ACC112 (cell line): ENCODE measurements at regions not wholly inside any gene's neighbourhood (a gene's known extent, or its start where the extent isn't known, plus 50 kb on each side); places are given as distances from the start of the nearest gene placed in this dataset.
"Not testable (repeated sequence)": the region's sequence is repeated elsewhere in the genome, so short reads cannot be mapped to it uniquely, and the experiment has no call there.

Source experiments
- H2AFZ ChIP-seq: fragments of 200-600 bp; sonication (generic); one replicate; pipeline ENCODE4 v1.6.0; 2017; ENCODE audit warnings: antibody characterized with exemption, low read length; ENCODE audit not compliant: unreplicated experiment
- H3K27ac ChIP-seq: fragments of 200-600 bp; sonication (generic); 2 replicates; pipeline ENCODE4 v1.5.1; 2014; ENCODE audit warnings: low read depth, mild to moderate bottlenecking, antibody characterized with exemption, low read length, moderate library complexity
- H3K27me3 ChIP-seq: fragments of 200-600 bp; sonication (generic); 2 replicates; pipeline ENCODE4 v1.6.1; 2014; ENCODE audit warnings: mild to moderate bottlenecking, antibody characterized with exemption, low read length, moderate library complexity, mixed read lengths; ENCODE audit not compliant: insufficient read depth
- H3K36me3 ChIP-seq: fragments of 200-600 bp; sonication (generic); 2 replicates; pipeline ENCODE4 v1.6.1; 2016; ENCODE audit warnings: mild to moderate bottlenecking, antibody characterized with exemption, low read length, moderate library complexity, mixed read lengths; ENCODE audit not compliant: insufficient read depth
- H3K4me1 ChIP-seq: fragments of 200-600 bp; sonication (generic); one replicate; pipeline ENCODE4 v1.6.1; 2016; ENCODE audit warnings: low read length, mixed read lengths; ENCODE audit not compliant: insufficient read depth, unreplicated experiment, control insufficient read depth
- H3K4me3 ChIP-seq: fragments of 200-600 bp; sonication (generic); 2 replicates; pipeline ENCODE4 v1.5.1; 2014; ENCODE audit warnings: mild to moderate bottlenecking, low read depth, low read length
- H3K79me2 ChIP-seq: fragments of 200-600 bp; sonication (generic); one replicate; pipeline ENCODE4 v1.6.0; 2016; ENCODE audit warnings: low read length; ENCODE audit not compliant: control insufficient read depth, unreplicated experiment, insufficient read depth

- no peak overlapping the region for H2AFZ ChIP-seq
- H3K27me3 ChIP-seq = no peaks in the 10 kb centered on the region
- no peaks in the 10 kb centered on the region for H3K79me2 ChIP-seq
- no peak overlapping the region for H3K4me3 ChIP-seq
- H3K4me1 ChIP-seq = no peaks in the 10 kb centered on the region
- no peaks in the 10 kb centered on the region for H3K36me3 ChIP-seq
- no peak overlapping the region for H3K27ac ChIP-seq
These were observed 2015.4 kb upstream of the WWC1 start for GRCh38 chr5:166276006-166276405.

GRCh38 chr5:166279828-166280227 is 2011.6 kb upstream of the WWC1 start:
- H3K36me3 ChIP-seq = no peaks in the 10 kb centered on the region
- H3K27ac ChIP-seq = no peak overlapping the region
- H2AFZ ChIP-seq = no peak overlapping the region
- no peaks in the 10 kb centered on the region for H3K27me3 ChIP-seq
- no peak overlapping the region for H3K4me3 ChIP-seq
- H3K79me2 ChIP-seq = no peaks in the 10 kb centered on the region
- H3K4me1 ChIP-seq = no peaks in the 10 kb centered on the region

- Histone ChIP-seq H3K27me3 (no peaks in the 10 kb centered on the region), H3K4me1 (no peaks in the 10 kb centered on the region), H3K4me3 (no peak overlapping the region), H3K79me2 (no peaks in the 10 kb centered on the region), H3K36me3 (no peaks in the 10 kb centered on the region), H3K27ac (no peak overlapping the region), H2AFZ (no peak overlapping the region)
These were observed 2010.0 kb upstream of the WWC1 start for GRCh38 chr5:166281433-166281832.

- no peaks in the 10 kb centered on the region for H3K36me3 ChIP-seq
- H3K79me2 ChIP-seq = no peaks in the 10 kb centered on the region
- no peak overlapping the region for H3K27ac ChIP-seq
- H2AFZ ChIP-seq = no peak overlapping the region
- no peaks in the 10 kb centered on the region for H3K4me1 ChIP-seq
- H3K4me3 ChIP-seq = no peak overlapping the region
- no peaks in the 10 kb centered on the region for H3K27me3 ChIP-seq
These were observed 2008.5 kb upstream of the WWC1 start for GRCh38 chr5:166282939-166283338.

DNA sequence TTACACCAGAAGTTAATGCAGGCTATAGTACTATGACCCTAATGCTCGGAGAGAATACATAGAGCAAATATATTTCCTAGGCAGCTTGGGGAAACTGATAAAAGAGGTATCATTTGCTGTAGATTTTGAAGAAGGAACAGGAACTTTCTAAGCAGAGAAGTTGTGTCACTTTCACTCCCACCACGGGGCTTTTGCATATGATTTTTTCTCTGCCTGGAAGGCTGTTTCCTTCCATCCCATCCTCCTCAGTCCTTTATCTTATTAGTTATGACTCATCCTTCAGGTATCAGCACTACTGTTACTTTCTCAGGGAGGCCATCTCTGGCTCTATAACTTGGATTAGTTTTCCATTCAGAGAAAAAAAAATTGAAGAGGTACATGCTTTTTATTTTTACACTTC is 2006.1 kb upstream of the WWC1 start:
- Histone ChIP-seq H3K4me3 (no peak overlapping the region), H3K36me3 (no peaks in the 10 kb centered on the region), H3K27ac (no peak overlapping the region), H2AFZ (no peak overlapping the region), H3K27me3 (no peaks in the 10 kb centered on the region), H3K4me1 (no peaks in the 10 kb centered on the region), H3K79me2 (no peaks in the 10 kb centered on the region)

DNA sequence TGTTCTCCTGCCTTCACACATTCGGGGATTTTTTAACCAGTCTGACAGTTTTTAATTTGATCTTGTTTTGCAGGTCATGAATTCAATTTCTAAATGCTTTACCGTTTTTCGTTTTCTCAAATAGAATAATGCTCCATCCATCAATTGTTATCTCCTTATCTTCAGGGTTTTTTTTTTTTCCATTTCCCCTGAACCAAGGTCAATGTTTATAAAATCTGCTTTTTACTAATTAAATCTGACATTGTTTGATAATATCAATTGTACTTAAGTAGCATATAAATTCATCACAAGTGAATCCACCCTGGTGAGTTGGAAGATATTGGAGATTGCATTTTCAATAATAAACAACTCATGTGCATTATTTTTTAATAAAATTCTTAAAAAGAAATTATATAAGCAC is 2004.6 kb upstream of the WWC1 start:
- Histone ChIP-seq H3K27ac (no peak overlapping the region), H3K4me1 (no peaks in the 10 kb centered on the region), H3K36me3 (no peaks in the 10 kb centered on the region), H3K79me2 (no peaks in the 10 kb centered on the region), H3K4me3 (no peak overlapping the region), H3K27me3 (no peaks in the 10 kb centered on the region), H2AFZ (no peak overlapping the region)

- H3K36me3 ChIP-seq = no peaks in the 10 kb centered on the region
- no peak overlapping the region for H3K4me3 ChIP-seq
- no peak overlapping the region for H3K27ac ChIP-seq
- H2AFZ ChIP-seq = no peak overlapping the region
- H3K4me1 ChIP-seq = no peaks in the 10 kb centered on the region
- no peaks in the 10 kb centered on the region for H3K79me2 ChIP-seq
- H3K27me3 ChIP-seq = no peaks in the 10 kb centered on the region
These were observed 2003.6 kb upstream of the WWC1 start for GRCh38 chr5:166287866-166288265.

DNA sequence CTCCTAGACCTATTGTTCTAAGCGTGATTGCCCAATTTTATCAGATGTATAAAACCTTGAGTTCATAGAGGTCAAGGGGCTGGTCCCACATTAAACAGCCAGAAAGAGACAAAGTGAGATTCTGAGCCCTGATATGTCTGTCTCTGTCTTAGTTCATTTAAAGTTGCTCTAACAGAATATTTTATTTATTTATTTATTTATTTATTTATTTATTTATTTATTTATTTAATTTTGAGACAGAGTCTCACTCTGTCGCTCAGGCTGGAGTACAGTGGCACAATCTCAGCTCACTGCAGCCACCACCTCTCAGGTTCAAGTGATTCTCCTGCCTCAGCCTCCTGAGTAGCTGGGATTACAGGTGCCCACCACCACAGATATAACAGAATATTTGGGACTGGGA is 1999.6 kb upstream of the WWC1 start:
- H3K4me3 ChIP-seq, H2AFZ ChIP-seq, H3K27ac ChIP-seq, H3K79me2 ChIP-seq, H3K36me3 ChIP-seq, H3K4me1 ChIP-seq, H3K27me3 ChIP-seq: not testable (repeated sequence)

- no peaks in the 10 kb centered on the region for H3K27me3 ChIP-seq
- H3K36me3 ChIP-seq = no peaks in the 10 kb centered on the region
- H2AFZ ChIP-seq = no peak overlapping the region
- H3K79me2 ChIP-seq = no peaks in the 10 kb centered on the region
- no peak overlapping the region for H3K27ac ChIP-seq
- H3K4me3 ChIP-seq = no peak overlapping the region
- no peaks in the 10 kb centered on the region for H3K4me1 ChIP-seq
These were observed 1997.6 kb upstream of the WWC1 start for GRCh38 chr5:166293892-166294291.

GRCh38 chr5:166302166-166302565 is 1989.3 kb upstream of the WWC1 start:
- no peaks in the 10 kb centered on the region for H3K36me3 ChIP-seq
- H2AFZ ChIP-seq = no peak overlapping the region

DNA sequence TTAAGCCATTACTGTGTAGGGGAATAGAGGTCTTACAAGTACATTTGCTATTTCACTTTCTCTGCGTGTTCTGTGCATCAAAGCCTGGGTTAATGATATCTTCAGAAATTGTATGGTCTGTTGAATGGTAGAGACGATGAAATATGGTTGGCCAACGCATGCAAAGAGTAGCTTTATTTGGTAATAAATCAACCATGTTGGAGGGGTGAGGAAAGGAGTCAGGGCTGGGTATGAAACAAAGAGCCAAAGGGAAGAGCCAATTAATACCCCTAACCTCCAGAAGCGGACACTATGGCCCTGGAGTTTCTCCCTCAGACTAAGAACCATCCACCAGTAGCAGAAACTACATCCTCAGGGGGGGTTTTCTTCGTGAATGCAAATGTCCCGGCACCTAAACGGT is 1974.0 kb upstream of the WWC1 start:
- no peaks in the 10 kb centered on the region for H3K36me3 ChIP-seq
- no peak overlapping the region for H3K27ac ChIP-seq
- H3K4me1 ChIP-seq = no peaks in the 10 kb centered on the region
- H3K27me3 ChIP-seq = no peaks in the 10 kb centered on the region
- no peaks in the 10 kb centered on the region for H3K79me2 ChIP-seq
- no peak overlapping the region for H3K4me3 ChIP-seq
- H2AFZ ChIP-seq = no peak overlapping the region

More at GRCh38 chr5:166302166-166302565, 1989.3 kb upstream of the WWC1 start:
- no peaks in the 10 kb centered on the region for H3K79me2 ChIP-seq
- H3K27ac ChIP-seq = no peak overlapping the region
- H3K4me1 ChIP-seq = no peaks in the 10 kb centered on the region
- no peak overlapping the region for H3K4me3 ChIP-seq
- H3K27me3 ChIP-seq = no peaks in the 10 kb centered on the region
